Lung (tissue), 11 donors: ENCODE measurements at regions not wholly inside any gene's neighbourhood (a gene's known extent, or its start where the extent isn't known, plus 50 kb on each side); places are given as distances from the start of the nearest gene placed in this dataset.

ENCODE experiments used
- ATAC-seq: fragments of 200-7000 bp; cut with Tn5 transposase; one replicate; pipeline ENCODE4 v1.9.1; 2020; ENCODE audit warnings: moderate number of reproducible peaks; ENCODE audit not compliant: insufficient read depth, low FRiP score
- DNase-seq, 3 donors: peaks; one replicate each; pipeline ENCODE4 v3.0.0-alpha.2; 2013 to 2017
- H3K27ac ChIP-seq, 2 donors: one replicate each; pipeline ENCODE4 v1.5.1; 2013; ENCODE audit warnings: mild to moderate bottlenecking in 2 of 2, moderate library complexity in 2 of 2, control low read depth in 1 of 2, inconsistent platforms in 1 of 2, low read depth in 1 of 2, low read length in 1 of 2
- H3K27me3 ChIP-seq, 3 donors: one replicate each; pipeline ENCODE4 v1.5.1; 2013; ENCODE audit warnings: low read length in 2 of 3; ENCODE audit not compliant: control insufficient read depth in 3 of 3, insufficient read depth in 3 of 3
- H3K36me3 ChIP-seq, 4 donors: one replicate each; pipeline ENCODE4 v1.5.1; 2013; ENCODE audit warnings: low read length in 4 of 4, mild to moderate bottlenecking in 1 of 4, moderate library complexity in 1 of 4; ENCODE audit not compliant: control insufficient read depth in 4 of 4, insufficient read depth in 4 of 4
- H3K4me1 ChIP-seq, 5 donors: one replicate each; pipeline ENCODE4 v1.5.1; 2013; ENCODE audit warnings: low read length in 5 of 5, mild to moderate bottlenecking in 2 of 5, moderate library complexity in 1 of 5; ENCODE audit not compliant: control insufficient read depth in 5 of 5, insufficient read depth in 5 of 5
- H3K4me3 ChIP-seq: one replicate; pipeline ENCODE4 v1.5.1; 2013; ENCODE audit warnings: mild to moderate bottlenecking, control low read depth, moderate library complexity
- H3K9ac ChIP-seq, 2 donors: one replicate each; pipeline ENCODE4 v1.5.1; 2013; ENCODE audit warnings: low read length in 2 of 2, control low read depth in 1 of 2; ENCODE audit not compliant: insufficient read depth in 1 of 2
- H3K9me3 ChIP-seq, 4 donors: one replicate each; pipeline ENCODE4 v1.5.1; 2013; ENCODE audit warnings: low read length in 3 of 4, mild to moderate bottlenecking in 1 of 4, moderate library complexity in 1 of 4; ENCODE audit not compliant: control insufficient read depth in 4 of 4, insufficient read depth in 3 of 4
- WGBS, 2 donors: extraction: QIAGEN DNeasy Blood & Tissue Kit; methylation state at CpG; one replicate each; pipeline ENCODE4 v1.1.7; 2013; 5-methylcytosine and 5-hydroxymethylcytosine counted together
- TF ChIP-seq, protein P1 (sequence below): IDR thresholded peaks from 2 replicates; pipeline ENCODE4 v1.5.1; 2012; ENCODE audit warnings: mild to moderate bottlenecking; ENCODE audit errors: control extremely low read depth, extremely low read depth
- donor health status: control.
- donor health status: control.
- donor health status: Bipolar disorder and iron deficiency.
- donor health status: healthy.
- donor health status: DM: yes; HTN: yes; CAD: no.

DNA sequence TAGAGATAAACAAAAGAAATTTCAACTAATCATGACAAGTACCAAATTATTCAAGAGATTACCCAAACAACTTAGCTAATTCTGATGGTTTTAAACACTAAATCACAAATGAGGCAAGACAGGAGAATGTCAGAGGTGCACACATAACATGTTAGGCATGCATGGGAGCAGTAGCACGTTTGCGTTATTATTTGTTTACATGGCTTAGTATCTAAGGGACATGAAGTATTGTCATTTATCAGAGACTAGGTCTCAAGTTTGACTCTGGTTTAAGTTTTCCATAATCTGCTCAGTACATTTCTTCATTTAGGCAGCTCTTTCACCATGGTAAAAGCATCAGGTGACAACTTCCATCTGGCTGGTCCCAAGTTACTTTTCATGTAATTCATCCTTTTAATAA, 244.1 kb upstream of the TNC start:
- no peaks in the 10 kb centered on the region for H3K36me3 ChIP-seq
- no peaks in the 10 kb centered on the region for H3K27me3 ChIP-seq
- ATAC-seq: no peak
- TF ChIP-seq, protein P1, sequence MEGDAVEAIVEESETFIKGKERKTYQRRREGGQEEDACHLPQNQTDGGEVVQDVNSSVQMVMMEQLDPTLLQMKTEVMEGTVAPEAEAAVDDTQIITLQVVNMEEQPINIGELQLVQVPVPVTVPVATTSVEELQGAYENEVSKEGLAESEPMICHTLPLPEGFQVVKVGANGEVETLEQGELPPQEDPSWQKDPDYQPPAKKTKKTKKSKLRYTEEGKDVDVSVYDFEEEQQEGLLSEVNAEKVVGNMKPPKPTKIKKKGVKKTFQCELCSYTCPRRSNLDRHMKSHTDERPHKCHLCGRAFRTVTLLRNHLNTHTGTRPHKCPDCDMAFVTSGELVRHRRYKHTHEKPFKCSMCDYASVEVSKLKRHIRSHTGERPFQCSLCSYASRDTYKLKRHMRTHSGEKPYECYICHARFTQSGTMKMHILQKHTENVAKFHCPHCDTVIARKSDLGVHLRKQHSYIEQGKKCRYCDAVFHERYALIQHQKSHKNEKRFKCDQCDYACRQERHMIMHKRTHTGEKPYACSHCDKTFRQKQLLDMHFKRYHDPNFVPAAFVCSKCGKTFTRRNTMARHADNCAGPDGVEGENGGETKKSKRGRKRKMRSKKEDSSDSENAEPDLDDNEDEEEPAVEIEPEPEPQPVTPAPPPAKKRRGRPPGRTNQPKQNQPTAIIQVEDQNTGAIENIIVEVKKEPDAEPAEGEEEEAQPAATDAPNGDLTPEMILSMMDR: no peak
- 42 to 45% methylated on average over 2 of the region's 2 CpGs for WGBS, 2 donors
- H3K27ac ChIP-seq: no peak overlapping the region
- H3K9me3 ChIP-seq: no peaks in the 10 kb centered on the region
- H3K4me1 ChIP-seq: peaks cover 0 to 5% (median 0%) of the 10 kb centered on the region in 5 donors
- peak in 1 of 3 donors; percentile 48 for DNase-seq
- H3K4me3 ChIP-seq: no peak overlapping the region
- no peak overlapping the region for H3K9ac ChIP-seq

DNA sequence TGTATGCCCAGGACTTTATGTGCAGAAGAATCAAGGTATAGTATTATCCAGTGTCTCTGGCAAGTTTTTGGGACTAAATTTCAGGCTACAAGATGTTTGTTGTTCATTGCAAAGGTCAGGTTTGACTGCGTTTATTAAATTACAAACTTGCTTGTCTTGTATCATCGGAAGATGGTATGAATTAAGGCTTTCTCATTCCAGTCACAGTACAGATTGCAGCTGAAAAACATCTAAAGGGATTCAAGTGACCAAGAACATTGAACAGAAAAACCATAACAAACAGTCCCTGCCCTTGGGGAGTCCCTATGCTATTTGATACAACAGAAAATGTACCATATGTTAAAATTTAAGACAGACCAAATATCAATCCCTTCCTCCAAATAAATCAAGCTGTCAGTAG, 244.7 kb upstream of the TNC start:
- Histone ChIP-seq H3K36me3 (no peaks in the 10 kb centered on the region), H3K27me3 (no peaks in the 10 kb centered on the region), H3K27ac (no peak overlapping the region), H3K9ac (no peak overlapping the region), H3K4me1 (peaks cover 0 to 5% (median 0%) of the 10 kb centered on the region in 5 donors), H3K9me3 (no peaks in the 10 kb centered on the region), H3K4me3 (no peak overlapping the region)
- ATAC-seq (no peak), DNase-seq (no peak)
- TF ChIP-seq, protein P1: no peak
- WGBS, 2 donors: 84 to 85% methylated on average over 2 of the region's 2 CpGs

DNA sequence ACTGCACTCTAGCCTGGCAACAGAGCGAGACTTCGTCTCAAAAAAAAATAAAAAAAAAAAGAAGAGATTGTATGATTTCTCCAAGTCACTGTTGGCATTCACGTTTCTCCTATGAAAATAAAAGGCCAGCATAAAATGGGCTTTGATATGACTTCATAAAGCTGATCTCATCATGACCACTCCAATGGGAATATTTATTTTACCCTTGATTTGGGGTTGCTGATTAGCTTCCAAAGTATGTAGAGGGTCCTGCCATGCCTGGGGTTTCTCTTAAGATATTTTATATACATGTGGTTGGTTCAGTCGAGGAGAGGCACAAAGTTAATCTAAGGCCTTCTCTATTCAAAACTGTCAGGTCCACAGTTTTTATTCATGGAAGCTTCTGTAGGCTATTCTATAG, 247.0 kb upstream of the TNC start:
- no peaks in the 10 kb centered on the region for H3K27me3 ChIP-seq
- no peak overlapping the region for H3K9ac ChIP-seq
- DNase-seq (no peak), ATAC-seq (no peak)
- TF ChIP-seq, protein P1: no peak
- H3K4me3 ChIP-seq: no peak overlapping the region
- 93 to 95% methylated on average over 4 of the region's 4 CpGs for WGBS, 2 donors
- no peaks in the 10 kb centered on the region for H3K36me3 ChIP-seq
- no peaks in the 10 kb centered on the region for H3K9me3 ChIP-seq
- no peak overlapping the region for H3K27ac ChIP-seq
- peaks cover 0 to 21% (median 0%) of the 10 kb centered on the region in 5 donors for H3K4me1 ChIP-seq

DNA sequence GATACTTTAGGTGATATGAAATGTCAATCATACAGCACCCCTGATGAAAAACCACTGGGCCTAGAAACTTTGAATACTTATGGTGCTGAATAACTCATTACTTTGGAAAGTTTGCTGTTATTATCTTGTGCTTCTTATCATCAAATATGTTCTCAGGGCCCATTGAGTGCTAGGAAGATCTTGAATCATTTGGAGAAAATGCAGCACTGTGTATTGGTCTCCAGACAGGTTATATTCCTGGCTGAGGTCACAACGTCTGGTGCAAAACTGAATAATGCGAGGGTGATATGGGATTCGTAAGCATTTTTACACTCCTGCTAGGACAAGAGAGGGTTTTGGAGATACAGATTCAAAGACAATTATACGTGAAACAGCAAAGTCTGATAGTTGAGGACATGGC, 249.4 kb upstream of the TNC start:
- TF ChIP-seq, protein P1: no peak
- DNase-seq (no peak), ATAC-seq (no peak)
- WGBS, 2 donors: 95 to 96% methylated on average over 4 of the region's 4 CpGs
- H3K27ac ChIP-seq: no peak overlapping the region
- H3K36me3 ChIP-seq: no peaks in the 10 kb centered on the region
- H3K9ac ChIP-seq: no peak overlapping the region
- peaks cover 0 to 27% (median 4%) of the 10 kb centered on the region in 5 donors for H3K4me1 ChIP-seq
- H3K4me3 ChIP-seq: no peak overlapping the region
- no peaks in the 10 kb centered on the region for H3K9me3 ChIP-seq
- no peaks in the 10 kb centered on the region for H3K27me3 ChIP-seq
